Caco-2 (cell line): ENCODE measurements at regions not wholly inside any gene's neighbourhood (a gene's known extent, or its start where the extent isn't known, plus 50 kb on each side); places are given as distances from the start of the nearest gene placed in this dataset.

Experiments
- BruUV-seq: library from RNA; stranded (reverse); fragments of 400-500 nt; replicated peaks from 2 replicates; lab custom pipeline; 2021; lab: Mats Ljungman, UMichigan
- CTCF ChIA-PET: fragments of 300-600 bp; sonication (Branson Sonifier 250); formaldehyde crosslinking; loops from one replicate; lab custom pipeline; 2022; ENCODE audit warnings: antibody characterized with exemption; lab: Charles Lee
- POLR2A ChIA-PET: fragments of 300-600 bp; sonication (Branson Sonifier 250); formaldehyde crosslinking; loops from one replicate; lab custom pipeline; 2022; ENCODE audit warnings: antibody characterized with exemption; lab: Charles Lee
- DNase-seq, 2 experiments: peaks; one replicate each; pipeline versions ENCODE4 v3.0.0 to v3.0.0-alpha.2; 2020 to 2022
- H3K27me3 ChIP-seq: replicated peaks from 2 replicates; pipeline ENCODE4 v1.6.0; 2011; ENCODE audit warnings: low read length; ENCODE audit not compliant: control insufficient read depth, insufficient read depth
- H3K36me3 ChIP-seq: 2 replicates; pipeline ENCODE4 v1.5.1; 2011; ENCODE audit warnings: low read length; ENCODE audit not compliant: control insufficient read depth, insufficient read depth
- H3K4me1 ChIP-seq: fragments of 250-450 bp; sonication (Bioruptor Pico); 2 replicates; pipeline ENCODE4 v1.5.1; 2020; ENCODE audit warnings: mild to moderate bottlenecking
- H3K4me3 ChIP-seq: 2 replicates; pipeline ENCODE4 v1.5.1; 2011; ENCODE audit warnings: low read depth, mild to moderate bottlenecking, control low read depth, low read length
- H3K9me3 ChIP-seq: fragments of 250-450 bp; sonication (Bioruptor Pico); 2 replicates; pipeline ENCODE4 v1.5.1; 2020; ENCODE audit warnings: mild to moderate bottlenecking, moderate library complexity
- H3K27ac Mint-ChIP-seq: one replicate; pipeline ENCODE4 v1.8.0; 2022; ENCODE audit warnings: mixed read lengths; ENCODE audit not compliant: unreplicated experiment
- H3K27me3 Mint-ChIP-seq: one replicate; pipeline ENCODE4 v1.8.0; 2022; ENCODE audit warnings: mixed read lengths; ENCODE audit not compliant: insufficient read depth, unreplicated experiment
- H3K36me3 Mint-ChIP-seq: one replicate; pipeline ENCODE4 v1.8.0; 2022; ENCODE audit warnings: mild to moderate bottlenecking, mixed read lengths; ENCODE audit not compliant: insufficient read depth, unreplicated experiment
- H3K4me1 Mint-ChIP-seq: one replicate; pipeline ENCODE4 v1.8.0; 2022; ENCODE audit warnings: low read depth, mixed read lengths; ENCODE audit not compliant: unreplicated experiment
- H3K4me3 Mint-ChIP-seq: one replicate; pipeline ENCODE4 v1.8.0; 2022; ENCODE audit warnings: mild to moderate bottlenecking, moderate library complexity, mixed read lengths; ENCODE audit not compliant: unreplicated experiment
- H3K9me3 Mint-ChIP-seq: one replicate; pipeline ENCODE4 v1.8.0; 2022; ENCODE audit warnings: mixed read lengths; ENCODE audit not compliant: unreplicated experiment
- intact Hi-C: fragments of 100-400 bp; cut with micrococcal nuclease; formaldehyde crosslinking; loops from one replicate; pipeline ENCODE4 v1.10.0; 2022; ENCODE audit not compliant: unreplicated experiment
- TF ChIP-seq, protein P1 (sequence below), 2 experiments: fragments of 200-600 bp in 1 of 2; IDR thresholded peaks; 1 replicate in 1 of 2; 2 replicates in 1 of 2; pipeline versions ENCODE4 v1.5.1 to v1.8.0; 2011 to 2022; ENCODE audit warnings: antibody characterized with exemption in 1 of 2, control low read depth in 1 of 2, inconsistent platforms in 1 of 2, low read depth in 1 of 2, low read length in 1 of 2, mild to moderate bottlenecking in 1 of 2, moderate library complexity in 1 of 2; ENCODE audit not compliant: insufficient read depth in 1 of 2, severe bottlenecking in 1 of 2, unreplicated experiment in 1 of 2

DNA sequence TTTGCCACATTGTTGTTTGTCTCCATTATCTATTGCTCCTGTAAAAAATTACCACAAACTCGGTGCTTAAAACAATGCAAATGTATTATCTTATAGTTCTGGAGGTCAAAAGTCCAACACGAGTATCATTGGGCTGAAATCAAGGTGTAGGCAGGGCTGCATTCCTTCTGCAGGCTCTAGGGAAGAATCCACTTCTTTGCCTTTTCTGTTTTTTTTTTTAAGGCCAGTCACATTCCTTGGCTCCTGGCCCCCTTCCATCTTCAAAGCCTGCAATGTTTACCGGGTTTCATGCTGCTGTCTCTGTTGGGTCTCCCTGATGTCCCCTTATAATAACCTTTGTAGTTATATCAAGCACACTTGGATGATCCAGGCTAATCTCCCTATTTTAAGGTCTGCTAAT, 212.7 kb downstream of the PTBP2 start:
- no peak overlapping the region for H3K27ac Mint-ChIP-seq
- no peaks in the 10 kb centered on the region for H3K36me3 Mint-ChIP-seq
- POLR2A ChIA-PET = no interaction called here
- Histone ChIP-seq H3K36me3 (no peaks in the 10 kb centered on the region), H3K4me3 (no peak overlapping the region), H3K4me1 (peaks cover 32% of the 10 kb centered on the region), H3K27me3 (no peaks in the 10 kb centered on the region), H3K9me3 (no peaks in the 10 kb centered on the region)
- no TSS peak for BruUV-seq
- TF ChIP-seq, protein P1, sequence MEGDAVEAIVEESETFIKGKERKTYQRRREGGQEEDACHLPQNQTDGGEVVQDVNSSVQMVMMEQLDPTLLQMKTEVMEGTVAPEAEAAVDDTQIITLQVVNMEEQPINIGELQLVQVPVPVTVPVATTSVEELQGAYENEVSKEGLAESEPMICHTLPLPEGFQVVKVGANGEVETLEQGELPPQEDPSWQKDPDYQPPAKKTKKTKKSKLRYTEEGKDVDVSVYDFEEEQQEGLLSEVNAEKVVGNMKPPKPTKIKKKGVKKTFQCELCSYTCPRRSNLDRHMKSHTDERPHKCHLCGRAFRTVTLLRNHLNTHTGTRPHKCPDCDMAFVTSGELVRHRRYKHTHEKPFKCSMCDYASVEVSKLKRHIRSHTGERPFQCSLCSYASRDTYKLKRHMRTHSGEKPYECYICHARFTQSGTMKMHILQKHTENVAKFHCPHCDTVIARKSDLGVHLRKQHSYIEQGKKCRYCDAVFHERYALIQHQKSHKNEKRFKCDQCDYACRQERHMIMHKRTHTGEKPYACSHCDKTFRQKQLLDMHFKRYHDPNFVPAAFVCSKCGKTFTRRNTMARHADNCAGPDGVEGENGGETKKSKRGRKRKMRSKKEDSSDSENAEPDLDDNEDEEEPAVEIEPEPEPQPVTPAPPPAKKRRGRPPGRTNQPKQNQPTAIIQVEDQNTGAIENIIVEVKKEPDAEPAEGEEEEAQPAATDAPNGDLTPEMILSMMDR (IDR thresholded peaks at IDR 0.05; ENCODE audit: insufficient read depth in 1 of 2, low read depth in 1 of 2, low read length in 1 of 2, severe bottlenecking in 1 of 2, unreplicated experiment in 1 of 2) = no peak
- no peaks in the 10 kb centered on the region for H3K27me3 Mint-ChIP-seq
- no peak overlapping the region for H3K4me3 Mint-ChIP-seq
- intact Hi-C loops = loop anchor here (1.0 to 5.0 kb wide), 2 partner anchors 32 to 52 kb away; no protein-coding TSS in a partner anchor
- H3K9me3 Mint-ChIP-seq = no peaks in the 10 kb centered on the region
- peak; percentile 48 to 61 for DNase-seq
- CTCF ChIA-PET = no interaction called here
- peaks cover 15% of the 10 kb centered on the region for H3K4me1 Mint-ChIP-seq

DNA sequence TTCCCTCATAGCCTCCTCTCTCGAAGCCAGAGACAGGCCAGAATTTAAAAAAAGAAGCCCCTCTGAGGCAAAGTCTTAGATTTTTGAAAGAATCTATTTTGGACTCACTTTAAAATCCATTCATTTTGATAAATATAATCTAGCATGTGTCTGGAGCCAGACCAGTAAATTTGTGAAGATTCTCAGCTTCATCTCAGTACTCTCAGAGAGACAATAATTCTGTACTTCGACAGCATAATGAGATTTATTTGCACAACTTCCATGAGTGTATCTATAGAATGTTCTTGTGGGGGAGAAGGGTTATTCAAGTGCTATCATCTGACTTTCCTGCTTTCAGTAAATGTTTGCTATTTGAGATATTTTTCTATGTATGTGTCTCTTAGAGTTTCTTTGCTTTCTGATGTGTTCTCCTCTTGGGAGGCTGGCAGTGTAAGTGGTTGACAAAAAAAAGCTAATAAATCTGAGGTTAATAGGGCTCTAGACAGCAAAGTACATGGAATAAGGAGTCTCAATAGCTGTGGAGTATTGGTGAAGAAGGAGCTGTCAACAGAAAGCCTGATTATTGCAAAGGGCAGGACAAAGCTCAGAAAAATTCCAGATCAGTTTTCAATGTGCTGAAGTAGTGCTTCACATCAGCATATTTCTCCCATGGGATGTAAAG, 223.0 kb downstream of the PTBP2 start:
- TF ChIP-seq, protein P1 (IDR thresholded peaks at IDR 0.05; ENCODE audit: insufficient read depth in 1 of 2, low read depth in 1 of 2, low read length in 1 of 2, severe bottlenecking in 1 of 2, unreplicated experiment in 1 of 2) = no peak
- H3K27me3 Mint-ChIP-seq = no peaks in the 10 kb centered on the region
- ChIA-PET POLR2A (no interaction called here), CTCF (no interaction called here)
- H3K4me1 Mint-ChIP-seq = no peaks in the 10 kb centered on the region
- H3K9me3 Mint-ChIP-seq = no peaks in the 10 kb centered on the region
- no peak overlapping the region for H3K27ac Mint-ChIP-seq
- no peak overlapping the region for H3K4me3 Mint-ChIP-seq
- no peak for DNase-seq
- no peak overlapping the region for H3K4me3 ChIP-seq
- BruUV-seq = no TSS peak
- H3K9me3 ChIP-seq = no peaks in the 10 kb centered on the region
- no peaks in the 10 kb centered on the region for H3K36me3 ChIP-seq
- intact Hi-C loops = no loop called here
- H3K36me3 Mint-ChIP-seq = no peaks in the 10 kb centered on the region
- no peaks in the 10 kb centered on the region for H3K4me1 ChIP-seq
- H3K27me3 ChIP-seq = no peaks in the 10 kb centered on the region

DNA sequence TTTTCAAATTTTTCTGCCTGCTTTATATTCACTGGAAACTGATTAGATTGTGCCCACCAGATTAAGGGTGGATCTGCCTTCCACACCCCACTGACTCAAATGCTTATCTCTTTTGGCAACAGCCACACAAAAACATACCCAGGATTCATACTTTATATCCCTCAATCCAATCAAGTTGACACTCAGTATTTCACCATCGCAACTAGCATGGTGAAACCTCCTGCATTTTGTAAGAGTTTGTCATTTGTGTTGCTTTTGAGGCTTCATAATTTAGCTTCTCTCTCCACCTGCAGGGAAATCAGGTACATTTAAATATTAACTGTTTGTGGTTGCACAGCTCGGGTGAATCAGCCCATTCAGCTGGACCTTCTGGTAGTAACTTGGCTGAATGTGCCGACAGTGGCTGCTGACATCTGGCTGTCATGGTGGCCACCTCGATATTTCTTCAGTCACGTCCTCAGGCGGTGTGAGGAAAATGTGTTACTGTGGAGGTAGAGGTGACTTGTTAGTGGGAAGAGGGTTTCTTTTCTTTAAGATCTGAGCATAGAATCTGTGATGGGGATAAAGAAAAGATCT, 224.0 kb downstream of the PTBP2 start:
- TF ChIP-seq, protein P1 (IDR thresholded peaks at IDR 0.05; ENCODE audit: insufficient read depth in 1 of 2, low read depth in 1 of 2, low read length in 1 of 2, severe bottlenecking in 1 of 2, unreplicated experiment in 1 of 2) = no peak
- Mint-ChIP-seq H3K4me3 (no peak overlapping the region), H3K36me3 (no peaks in the 10 kb centered on the region), H3K9me3 (no peaks in the 10 kb centered on the region), H3K4me1 (no peaks in the 10 kb centered on the region), H3K27me3 (no peaks in the 10 kb centered on the region), H3K27ac (no peak overlapping the region)
- Histone ChIP-seq H3K4me1 (no peaks in the 10 kb centered on the region), H3K9me3 (no peaks in the 10 kb centered on the region), H3K4me3 (no peak overlapping the region), H3K36me3 (no peaks in the 10 kb centered on the region), H3K27me3 (no peaks in the 10 kb centered on the region)
- no peak for DNase-seq
- CTCF ChIA-PET = no interaction called here
- intact Hi-C loops = no loop called here
- POLR2A ChIA-PET = no interaction called here
- no TSS peak for BruUV-seq
